CD8-positive, alpha-beta memory T cell (primary cell): ENCODE measurements at regions not wholly inside any gene's neighbourhood (a gene's known extent, or its start where the extent isn't known, plus 50 kb on each side); places are given as distances from the start of the nearest gene placed in this dataset.

Experiments
- CTCF ChIA-PET: fragments of 350-600 bp; sonication (Branson Sonifier 250); formaldehyde crosslinking; loops from one replicate; lab custom pipeline; 2021; ENCODE audit warnings: antibody characterized with exemption; lab: Charles Lee
- POLR2A ChIA-PET: fragments of 350-600 bp; sonication (Branson Sonifier 250); formaldehyde crosslinking; loops from one replicate; lab custom pipeline; 2021; ENCODE audit warnings: antibody characterized with exemption; lab: Charles Lee
- DNase-seq, 5 donors: peaks; one replicate each; pipeline versions ENCODE4 v3.0.0 to v3.0.0-alpha.2; 2020 to 2022; ENCODE audit warnings: mixed read lengths in 1 of 5
- H3K27ac ChIP-seq: one replicate; pipeline ENCODE4 v1.7.0; 2013; ENCODE audit warnings: low read depth, mild to moderate bottlenecking, low read length, moderate library complexity
- H3K27me3 ChIP-seq: 2 replicates; pipeline ENCODE4 v1.7.0; 2013; ENCODE audit warnings: low read length, mild to moderate bottlenecking; ENCODE audit not compliant: insufficient read depth, poor library complexity, severe bottlenecking
- H3K36me3 ChIP-seq: 2 replicates; pipeline ENCODE4 v1.7.0; 2013; ENCODE audit warnings: mild to moderate bottlenecking, low read length, moderate library complexity; ENCODE audit not compliant: insufficient read depth
- H3K4me1 ChIP-seq: 2 replicates; pipeline ENCODE4 v1.7.0; 2013; ENCODE audit warnings: mild to moderate bottlenecking, low read length, moderate library complexity; ENCODE audit not compliant: insufficient read depth
- H3K4me3 ChIP-seq: 2 replicates; pipeline ENCODE4 v1.7.0; 2013; ENCODE audit warnings: mild to moderate bottlenecking, low read length
- H3K9me3 ChIP-seq: 2 replicates; pipeline ENCODE4 v1.7.0; 2013; ENCODE audit warnings: mild to moderate bottlenecking, low read length
- H3K27ac Mint-ChIP-seq, 8 donors: one replicate each; pipeline ENCODE4 v1.8.0; 2020 to 2021; ENCODE audit warnings: mixed read lengths in 8 of 8, mild to moderate bottlenecking in 6 of 8, inconsistent platforms in 3 of 8, moderate library complexity in 3 of 8
- H3K27me3 Mint-ChIP-seq, 2 donors: one replicate each; pipeline ENCODE4 v1.8.0; 2020 to 2021; ENCODE audit warnings: mixed read lengths in 2 of 2, mild to moderate bottlenecking in 1 of 2, moderate library complexity in 1 of 2
- H3K36me3 Mint-ChIP-seq, 3 donors: one replicate each; pipeline ENCODE4 v1.8.0; 2020 to 2021; ENCODE audit warnings: mixed read lengths in 3 of 3, inconsistent platforms in 1 of 3, mild to moderate bottlenecking in 1 of 3
- H3K4me1 Mint-ChIP-seq, 3 donors: one replicate each; pipeline ENCODE4 v1.8.0; 2020 to 2021; ENCODE audit warnings: mixed read lengths in 3 of 3, inconsistent platforms in 1 of 3, mild to moderate bottlenecking in 1 of 3
- H3K4me3 Mint-ChIP-seq, 7 donors: one replicate each; pipeline ENCODE4 v1.8.0; 2020 to 2021; ENCODE audit warnings: mixed read lengths in 7 of 7, mild to moderate bottlenecking in 6 of 7, moderate library complexity in 4 of 7, inconsistent platforms in 2 of 7
- H3K9me3 Mint-ChIP-seq, 5 donors: one replicate each; pipeline ENCODE4 v1.8.0; 2020 to 2022; ENCODE audit warnings: mixed read lengths in 5 of 5, mild to moderate bottlenecking in 3 of 5, moderate library complexity in 2 of 5, inconsistent platforms in 1 of 5

GRCh38 chr12:127175361-127175760 is 1091.6 kb upstream of the TMEM132C start:
- H3K36me3 ChIP-seq: no peaks in the 10 kb centered on the region
- no peak overlapping the region for H3K4me3 ChIP-seq
- POLR2A ChIA-PET: no interaction called here
- no peaks in the 10 kb centered on the region for H3K27me3 ChIP-seq
- Mint-ChIP-seq H3K4me3 (no peak overlapping the region), H3K36me3 (peaks cover 0 to 3% (median 0%) of the 10 kb centered on the region in 3 donors), H3K9me3 (peaks cover 7 to 21% (median 15%) of the 10 kb centered on the region in 5 donors), H3K27ac (no peak overlapping the region), H3K4me1 (no peaks in the 10 kb centered on the region), H3K27me3 (peaks cover 10 to 17% of the 10 kb centered on the region in 2 donors)
- H3K9me3 ChIP-seq: peaks cover 5% of the 10 kb centered on the region
- DNase-seq: no peak
- H3K27ac ChIP-seq: no peak overlapping the region
- CTCF ChIA-PET: no interaction called here
- H3K4me1 ChIP-seq: no peaks in the 10 kb centered on the region

DNA sequence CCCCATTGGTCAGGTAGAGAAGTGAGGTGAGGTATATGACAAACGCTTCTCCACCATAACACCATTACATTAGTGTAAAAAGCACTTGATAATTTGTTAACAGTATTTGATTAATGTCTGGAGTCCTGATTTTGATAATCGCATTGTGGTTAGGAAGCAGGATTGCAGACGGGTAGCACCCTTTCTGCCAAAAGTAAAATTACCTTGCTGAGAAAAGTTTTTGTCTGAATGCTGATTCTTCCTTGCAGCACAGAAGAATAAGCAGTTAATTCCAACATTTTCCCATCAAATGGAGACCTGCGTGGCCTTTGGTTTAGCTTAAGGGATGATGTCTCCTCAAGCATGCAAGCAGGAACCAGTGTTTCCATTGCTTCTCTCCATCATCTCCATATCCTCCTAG is 1090.2 kb upstream of the TMEM132C start:
- ChIA-PET CTCF (interaction anchor here (0.7 kb wide), 1 partner anchor 104 kb away, joined by 3 read pairs; no protein-coding TSS in a partner anchor), POLR2A (no interaction called here)
- no peak for DNase-seq
- Mint-ChIP-seq H3K27me3 (peaks cover 0 to 14% of the 10 kb centered on the region in 2 donors), H3K4me3 (no peak overlapping the region), H3K36me3 (peaks cover 0 to 3% (median 0%) of the 10 kb centered on the region in 3 donors), H3K4me1 (no peaks in the 10 kb centered on the region), H3K9me3 (peaks cover 9 to 20% (median 15%) of the 10 kb centered on the region in 5 donors), H3K27ac (no peak overlapping the region)
- no peaks in the 10 kb centered on the region for H3K4me1 ChIP-seq
- no peak overlapping the region for H3K27ac ChIP-seq
- no peak overlapping the region for H3K4me3 ChIP-seq
- no peaks in the 10 kb centered on the region for H3K27me3 ChIP-seq
- H3K36me3 ChIP-seq: no peaks in the 10 kb centered on the region
- peaks cover 5% of the 10 kb centered on the region for H3K9me3 ChIP-seq

- Histone ChIP-seq H3K27ac (no peak overlapping the region), H3K36me3 (no peaks in the 10 kb centered on the region), H3K4me3 (no peak overlapping the region), H3K4me1 (no peaks in the 10 kb centered on the region), H3K9me3 (peaks cover 5% of the 10 kb centered on the region), H3K27me3 (no peaks in the 10 kb centered on the region)
- no peak overlapping the region for H3K4me3 Mint-ChIP-seq
- ChIA-PET POLR2A (no interaction called here), CTCF (no interaction called here)
- no peak overlapping the region for H3K27ac Mint-ChIP-seq
- H3K27me3 Mint-ChIP-seq: peaks cover 9 to 10% of the 10 kb centered on the region in 2 donors
- no peak for DNase-seq
- H3K36me3 Mint-ChIP-seq: peaks cover 0 to 3% (median 0%) of the 10 kb centered on the region in 3 donors
- peaks cover 5 to 20% (median 15%) of the 10 kb centered on the region in 5 donors for H3K9me3 Mint-ChIP-seq
- H3K4me1 Mint-ChIP-seq: no peaks in the 10 kb centered on the region
These were observed 1088.9 kb upstream of the TMEM132C start for GRCh38 chr12:127178052-127178451.

DNA sequence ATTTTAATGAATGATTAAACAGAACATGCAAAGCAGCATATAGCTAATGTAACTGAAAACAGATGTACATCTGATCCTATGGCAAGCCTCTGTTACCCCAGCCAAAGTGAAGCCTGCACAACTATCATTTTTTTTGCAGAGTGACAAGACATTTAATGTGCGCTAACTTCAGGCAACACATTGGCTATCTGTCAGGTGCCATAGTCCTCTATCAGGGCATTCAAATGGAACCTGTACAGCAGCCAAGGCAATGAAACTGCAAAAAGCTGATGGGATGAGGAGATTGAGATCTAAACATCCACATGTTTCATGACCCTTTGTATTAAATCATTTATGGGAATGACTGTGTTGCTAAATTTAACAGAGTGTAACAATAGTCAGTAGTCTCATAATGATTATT is 1088.5 kb upstream of the TMEM132C start:
- Histone ChIP-seq H3K27me3 (no peaks in the 10 kb centered on the region), H3K27ac (no peak overlapping the region), H3K4me3 (no peak overlapping the region), H3K9me3 (peaks cover 5% of the 10 kb centered on the region), H3K4me1 (no peaks in the 10 kb centered on the region), H3K36me3 (no peaks in the 10 kb centered on the region)
- peaks cover 0 to 3% (median 0%) of the 10 kb centered on the region in 3 donors for H3K36me3 Mint-ChIP-seq
- H3K4me3 Mint-ChIP-seq: no peak overlapping the region
- ChIA-PET POLR2A (no interaction called here), CTCF (no interaction called here)
- no peak overlapping the region for H3K27ac Mint-ChIP-seq
- H3K9me3 Mint-ChIP-seq: peaks cover 5 to 20% (median 15%) of the 10 kb centered on the region in 5 donors
- peaks cover 9 to 12% of the 10 kb centered on the region in 2 donors for H3K27me3 Mint-ChIP-seq
- H3K4me1 Mint-ChIP-seq: no peaks in the 10 kb centered on the region
- no peak for DNase-seq

- Mint-ChIP-seq H3K27ac (no peak overlapping the region), H3K4me3 (no peak overlapping the region), H3K4me1 (no peaks in the 10 kb centered on the region), H3K27me3 (peaks cover 9 to 14% of the 10 kb centered on the region in 2 donors), H3K36me3 (peaks cover 0 to 3% (median 0%) of the 10 kb centered on the region in 3 donors), H3K9me3 (peaks cover 5 to 20% (median 15%) of the 10 kb centered on the region in 5 donors)
- ChIA-PET CTCF (no interaction called here), POLR2A (no interaction called here)
- Histone ChIP-seq H3K36me3 (no peaks in the 10 kb centered on the region), H3K27ac (no peak overlapping the region), H3K27me3 (no peaks in the 10 kb centered on the region), H3K4me3 (no peak overlapping the region), H3K4me1 (no peaks in the 10 kb centered on the region), H3K9me3 (peaks cover 5% of the 10 kb centered on the region)
- DNase-seq: no peak
These were observed 1087.8 kb upstream of the TMEM132C start for GRCh38 chr12:127179176-127179575.

DNA sequence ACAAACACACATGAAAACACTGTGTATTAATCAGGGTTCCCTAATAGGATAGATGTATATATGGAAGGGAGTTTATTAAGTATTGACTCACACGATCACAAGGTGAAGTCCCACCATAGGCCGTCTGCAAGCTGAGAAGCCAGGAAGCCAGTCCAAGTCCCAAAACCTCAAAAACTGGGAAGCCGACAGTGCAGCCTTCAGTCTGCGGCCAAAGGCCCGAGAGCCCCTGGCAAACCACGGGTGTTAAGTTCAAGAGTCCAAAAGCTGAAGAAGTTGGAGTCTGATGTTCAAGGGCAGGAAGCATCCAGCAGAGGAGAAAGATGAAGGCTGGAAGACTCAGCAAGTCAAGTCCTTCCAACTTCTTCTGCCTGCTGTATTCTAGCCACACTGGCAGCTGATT is 1085.0 kb upstream of the TMEM132C start:
- DNase-seq: no peak
- no peak overlapping the region for H3K27ac Mint-ChIP-seq
- ChIA-PET CTCF (no interaction called here), POLR2A (no interaction called here)
- H3K27ac ChIP-seq: no peak overlapping the region
- no peaks in the 10 kb centered on the region for H3K27me3 ChIP-seq
- no peaks in the 10 kb centered on the region for H3K4me1 ChIP-seq
- no peaks in the 10 kb centered on the region for H3K36me3 ChIP-seq
- peaks cover 2 to 16% (median 11%) of the 10 kb centered on the region in 5 donors for H3K9me3 Mint-ChIP-seq
- H3K27me3 Mint-ChIP-seq: peaks cover 9 to 18% of the 10 kb centered on the region in 2 donors
- H3K4me1 Mint-ChIP-seq: no peaks in the 10 kb centered on the region
- no peaks in the 10 kb centered on the region for H3K9me3 ChIP-seq
- H3K36me3 Mint-ChIP-seq: peaks cover 0 to 2% (median 0%) of the 10 kb centered on the region in 3 donors
- no peak overlapping the region for H3K4me3 Mint-ChIP-seq
- H3K4me3 ChIP-seq: no peak overlapping the region

DNA sequence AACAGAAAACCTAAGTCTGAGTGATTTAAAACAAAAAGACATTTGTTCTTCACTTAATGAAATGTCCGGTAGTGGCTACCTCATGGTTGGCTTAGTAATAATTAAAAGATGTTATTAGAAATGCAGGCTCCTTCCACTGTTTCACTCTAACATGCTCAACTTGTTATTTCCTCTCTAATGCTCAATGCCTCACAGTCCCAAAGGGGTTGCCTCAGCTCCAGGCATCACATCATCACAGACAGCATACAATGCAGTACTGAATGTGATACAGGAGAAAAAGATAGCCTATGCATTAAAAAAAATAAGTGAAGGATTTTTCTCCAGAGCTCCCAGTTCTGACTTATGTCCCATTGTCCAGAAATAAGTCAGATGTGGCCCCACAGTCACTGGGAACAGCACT is 1077.0 kb upstream of the TMEM132C start:
- Histone ChIP-seq H3K27me3 (no peaks in the 10 kb centered on the region), H3K36me3 (no peaks in the 10 kb centered on the region), H3K4me3 (no peak overlapping the region), H3K27ac (no peak overlapping the region), H3K4me1 (no peaks in the 10 kb centered on the region), H3K9me3 (no peaks in the 10 kb centered on the region)
- ChIA-PET CTCF (no interaction called here), POLR2A (no interaction called here)
- no peaks in the 10 kb centered on the region for H3K36me3 Mint-ChIP-seq
- no peak for DNase-seq
- peaks cover 12 to 14% of the 10 kb centered on the region in 2 donors for H3K27me3 Mint-ChIP-seq
- H3K4me1 Mint-ChIP-seq: no peaks in the 10 kb centered on the region
- H3K4me3 Mint-ChIP-seq: no peak overlapping the region
- H3K27ac Mint-ChIP-seq: no peak overlapping the region
- H3K9me3 Mint-ChIP-seq: peaks cover 0 to 2% (median 0%) of the 10 kb centered on the region in 5 donors

DNA sequence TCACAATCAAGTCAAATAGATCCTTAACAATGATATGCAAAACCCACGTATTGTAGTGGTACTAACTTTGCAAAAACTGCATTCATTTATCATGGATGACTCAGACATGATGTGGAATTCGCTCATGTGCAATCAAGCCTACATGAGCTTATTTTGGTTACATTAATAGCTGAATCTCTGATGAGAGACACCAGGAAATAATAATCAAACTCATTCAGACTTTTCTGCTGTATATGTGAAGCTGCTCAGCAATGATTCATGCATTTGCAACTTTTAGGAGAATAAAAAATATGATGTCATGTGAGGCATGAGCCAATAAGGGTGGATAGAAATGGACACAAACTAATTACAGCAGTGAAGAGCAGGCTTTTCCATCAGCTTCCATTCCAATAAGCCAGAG is 1075.8 kb upstream of the TMEM132C start:
- H3K9me3 Mint-ChIP-seq: peaks cover 0 to 2% (median 0%) of the 10 kb centered on the region in 5 donors
- CTCF ChIA-PET: no interaction called here
- POLR2A ChIA-PET: no interaction called here

More for the DNA sequence above, 1075.8 kb upstream of the TMEM132C start:
- H3K4me1 Mint-ChIP-seq: no peaks in the 10 kb centered on the region
- H3K4me3 Mint-ChIP-seq: no peak overlapping the region
- H3K36me3 Mint-ChIP-seq: no peaks in the 10 kb centered on the region
- no peaks in the 10 kb centered on the region for H3K4me1 ChIP-seq
- H3K36me3 ChIP-seq: no peaks in the 10 kb centered on the region
- H3K4me3 ChIP-seq: no peak overlapping the region
- DNase-seq: no peak
- H3K27me3 Mint-ChIP-seq: peaks cover 12 to 14% of the 10 kb centered on the region in 2 donors
- H3K27ac Mint-ChIP-seq: no peak overlapping the region
- H3K9me3 ChIP-seq: no peaks in the 10 kb centered on the region
- no peak overlapping the region for H3K27ac ChIP-seq
- no peaks in the 10 kb centered on the region for H3K27me3 ChIP-seq
